GM12873 (cell line): ENCODE measurements at regions not wholly inside any gene's neighbourhood (a gene's known extent, or its start where the extent isn't known, plus 50 kb on each side); places are given as distances from the start of the nearest gene placed in this dataset.

Experiments
- CTCF ChIP-seq: IDR thresholded peaks from 2 replicates; pipeline ENCODE4 v1.5.1; 2012; ENCODE audit warnings: low read depth, mild to moderate bottlenecking, moderate library complexity, low read length, control low read depth; ENCODE audit not compliant: insufficient read depth; ENCODE audit errors: missing control alignments

DNA sequence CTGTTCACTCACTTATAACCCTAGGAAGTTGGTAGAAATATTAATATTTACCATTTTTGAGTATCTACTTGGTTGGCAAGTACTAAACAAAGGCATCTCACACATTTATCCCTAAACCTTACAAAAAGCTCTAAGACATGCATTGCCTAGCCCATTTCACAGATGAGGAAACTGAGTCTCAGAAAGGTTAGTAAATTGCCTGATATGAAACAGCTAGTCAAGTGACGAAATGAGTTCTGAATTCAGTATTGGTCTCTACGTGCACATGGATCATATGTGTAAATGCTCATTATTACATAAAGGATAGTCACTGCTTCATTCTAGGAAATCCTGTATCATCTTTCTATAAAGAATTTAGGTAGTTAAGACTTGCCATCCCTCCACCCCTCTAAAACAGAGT is 105.1 kb downstream of the BARHL2 start:
- no peak for TF ChIP-seq CTCF

DNA sequence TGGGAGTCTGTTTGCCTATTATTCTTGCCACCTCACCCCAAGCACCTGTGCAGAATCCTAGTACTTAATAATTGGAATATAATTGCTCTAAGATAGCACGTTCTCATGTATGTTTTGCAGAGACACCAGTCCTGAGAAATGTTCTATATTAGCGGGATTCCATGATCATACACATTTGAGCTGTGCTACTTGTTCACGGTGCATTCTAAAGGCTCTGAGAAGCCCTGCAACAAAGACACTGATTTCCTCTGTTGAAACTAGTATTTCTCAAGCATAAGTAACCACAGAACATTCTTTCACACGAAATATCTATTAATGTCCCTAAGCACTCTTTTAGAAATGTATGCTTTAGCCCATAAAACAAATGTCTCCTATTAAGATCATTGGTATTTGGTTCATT is 109.4 kb downstream of the BARHL2 start:
- TF ChIP-seq CTCF, result no peak

- no peak for TF ChIP-seq CTCF
Measured at GRCh38 chr1:90605070-90605469, 112.0 kb downstream of the BARHL2 start.

DNA sequence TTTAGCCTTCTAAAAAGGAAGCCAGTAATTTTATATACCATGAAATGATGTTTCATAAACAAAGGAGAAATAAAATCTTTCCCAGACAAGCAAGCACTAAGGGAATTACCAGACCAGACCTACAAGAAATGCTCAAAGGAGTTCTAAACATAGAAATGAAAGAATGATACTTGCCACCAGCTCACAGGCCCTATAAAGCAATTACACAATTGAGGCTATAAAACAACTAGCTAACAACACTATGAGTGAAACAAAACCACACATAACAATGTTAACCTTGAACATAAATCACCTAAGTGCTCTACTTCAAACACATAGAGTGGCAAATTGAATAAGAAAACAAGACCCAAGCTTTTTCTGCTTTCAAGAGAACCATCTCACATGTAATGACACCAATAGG is 123.8 kb downstream of the BARHL2 start:
- no peak for TF ChIP-seq CTCF

- no peak for TF ChIP-seq CTCF
Measured at GRCh38 chr1:90591970-90592356, 125.1 kb downstream of the BARHL2 start.

- TF ChIP-seq CTCF, result no peak
Measured at GRCh38 chr1:90591355-90591969, 125.6 kb downstream of the BARHL2 start.

GRCh38 chr1:90580176-90580575 is 136.9 kb downstream of the BARHL2 start:
- no peak for TF ChIP-seq CTCF
